ENCODE measurements at regions not wholly inside any gene's neighbourhood (a gene's known extent, or its start where the extent isn't known, plus 50 kb on each side); places are given as distances from the start of the nearest gene placed in this dataset.

- Histone ChIP-seq H3K36me3 (ENCODE audit: low read depth) (no peaks in the 10 kb centered on the region), H3K4me3 (no peak overlapping the region), H3K9me3 (no peaks in the 10 kb centered on the region), H3K4me1 (ENCODE audit: low read depth) (no peaks in the 10 kb centered on the region)
- intact Hi-C loops (cut with DNase I, micrococcal nuclease) = no loop called here
- no peak for DNase-seq
- TF ChIP-seq CTCF (IDR thresholded peaks at IDR 0.05) = no peak
- no peak for ATAC-seq
Measured at GRCh38 chr14:82897469-82898308, 1364.0 kb upstream of the SEL1L start.

- Histone ChIP-seq H3K9me3 (no peaks in the 10 kb centered on the region), H3K4me1 (ENCODE audit: low read depth) (no peaks in the 10 kb centered on the region), H3K36me3 (ENCODE audit: low read depth) (no peaks in the 10 kb centered on the region), H3K4me3 (no peak overlapping the region)
- no peak for DNase-seq
- ATAC-seq = no peak
- TF ChIP-seq CTCF (IDR thresholded peaks at IDR 0.05) = no peak
- intact Hi-C loops (cut with DNase I, micrococcal nuclease) = no loop called here
Measured at GRCh38 chr14:82905762-82906161, 1372.1 kb upstream of the SEL1L start.

- Histone ChIP-seq H3K9me3 (peaks cover 2% of the 10 kb centered on the region), H3K4me3 (no peak overlapping the region), H3K4me1 (ENCODE audit: low read depth) (no peaks in the 10 kb centered on the region), H3K36me3 (ENCODE audit: low read depth) (no peaks in the 10 kb centered on the region)
- intact Hi-C loops (cut with DNase I, micrococcal nuclease) = no loop called here
- DNase-seq (no peak), ATAC-seq (no peak)
- TF ChIP-seq CTCF (IDR thresholded peaks at IDR 0.05) = no peak
Measured at GRCh38 chr14:82911930-82912329, 1378.3 kb upstream of the SEL1L start.

GRCh38 chr14:82913396-82913795, 1379.7 kb upstream of the SEL1L start:
- ATAC-seq = no peak

GRCh38 chr14:82915381-82915780, 1381.7 kb upstream of the SEL1L start:
- no peak for DNase-seq
- H3K36me3 ChIP-seq (ENCODE audit: low read depth) = no peaks in the 10 kb centered on the region
- intact Hi-C loops (cut with DNase I, micrococcal nuclease) = no loop called here
- no peak for TF ChIP-seq CTCF (IDR thresholded peaks at IDR 0.05)
- H3K4me1 ChIP-seq (ENCODE audit: low read depth) = no peaks in the 10 kb centered on the region
- no peak overlapping the region for H3K4me3 ChIP-seq
- peaks cover 6% of the 10 kb centered on the region for H3K9me3 ChIP-seq
- ATAC-seq = no peak

More at GRCh38 chr14:82913396-82913795, 1379.7 kb upstream of the SEL1L start:
- intact Hi-C loops (cut with DNase I, micrococcal nuclease) = no loop called here
- Histone ChIP-seq H3K4me3 (no peak overlapping the region), H3K4me1 (ENCODE audit: low read depth) (no peaks in the 10 kb centered on the region), H3K36me3 (ENCODE audit: low read depth) (no peaks in the 10 kb centered on the region), H3K9me3 (peaks cover 2% of the 10 kb centered on the region)
- no peak for TF ChIP-seq CTCF (IDR thresholded peaks at IDR 0.05)
- DNase-seq = no peak

All from mucosa of descending colon (tissue), 3 donors.